ENCODE measurements at regions not wholly inside any gene's neighbourhood (a gene's known extent, or its start where the extent isn't known, plus 50 kb on each side); places are given as distances from the start of the nearest gene placed in this dataset.

DNA sequence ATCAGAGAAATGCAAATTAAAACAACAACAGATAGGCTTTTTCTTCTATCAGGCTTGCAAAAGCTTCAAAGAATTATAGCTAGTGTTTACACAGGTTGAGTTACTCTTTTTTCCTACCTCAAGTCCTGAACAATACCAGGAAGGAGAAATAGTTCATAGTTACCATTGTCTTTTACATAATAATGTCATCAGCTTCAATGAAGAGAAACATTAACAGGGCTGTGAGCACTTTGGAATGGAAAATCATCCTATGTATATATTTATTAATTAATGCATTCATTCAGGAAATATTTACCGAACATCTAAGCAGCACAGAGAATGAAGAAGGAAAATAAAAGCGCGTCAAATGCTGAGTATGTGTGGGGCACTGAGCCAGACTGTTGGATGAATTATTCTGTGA lies 197.3 kb downstream of the ZBTB18 start:
- Histone ChIP-seq H2AFZ (ENCODE audit: low read length) (no peak overlapping the region), H3K79me2 (ENCODE audit: low read length) (no peaks in the 10 kb centered on the region), H3K9me3 (ENCODE audit: low read length) (no peaks in the 10 kb centered on the region), H3K36me3 (ENCODE audit: low read depth, low read length) (no peaks in the 10 kb centered on the region), H4K20me1 (ENCODE audit: low read length) (no peaks in the 10 kb centered on the region), H3K9ac (ENCODE audit: low read length) (no peak overlapping the region), H3K27me3 (ENCODE audit: low read length) (peaks cover 12% of the 10 kb centered on the region), H3K4me3 (ENCODE audit: low read length) (no peak overlapping the region), H3K27ac (ENCODE audit: low read length) (no peak overlapping the region), H3F3A (ENCODE audit: low read length, unreplicated experiment) (no peaks in the 10 kb centered on the region), H3K9me2 (replicated peaks; ENCODE audit: low read length) (no peaks in the 10 kb centered on the region), H3K4me2 (ENCODE audit: low read length) (no peak overlapping the region), H3K4me1 (ENCODE audit: insufficient read depth, low read length) (no peaks in the 10 kb centered on the region)
- DNase-seq (no peak), ATAC-seq (no peak)
- ChIA-PET POLR2A (ENCODE audit: unreplicated experiment) (no interaction called here), CTCF (no interaction called here)
- intact Hi-C loops (cut with micrococcal nuclease), result no loop called here
- TF ChIP-seq EZH2phosphoT487 (IDR thresholded peaks at IDR 0.05; ENCODE audit: borderline replicate concordance, low read length) (no peak), EZH2 (IDR thresholded peaks at IDR 0.05; ENCODE audit: low read length, unreplicated experiment) (no peak)
- TF ChIP-seq, protein P1, sequence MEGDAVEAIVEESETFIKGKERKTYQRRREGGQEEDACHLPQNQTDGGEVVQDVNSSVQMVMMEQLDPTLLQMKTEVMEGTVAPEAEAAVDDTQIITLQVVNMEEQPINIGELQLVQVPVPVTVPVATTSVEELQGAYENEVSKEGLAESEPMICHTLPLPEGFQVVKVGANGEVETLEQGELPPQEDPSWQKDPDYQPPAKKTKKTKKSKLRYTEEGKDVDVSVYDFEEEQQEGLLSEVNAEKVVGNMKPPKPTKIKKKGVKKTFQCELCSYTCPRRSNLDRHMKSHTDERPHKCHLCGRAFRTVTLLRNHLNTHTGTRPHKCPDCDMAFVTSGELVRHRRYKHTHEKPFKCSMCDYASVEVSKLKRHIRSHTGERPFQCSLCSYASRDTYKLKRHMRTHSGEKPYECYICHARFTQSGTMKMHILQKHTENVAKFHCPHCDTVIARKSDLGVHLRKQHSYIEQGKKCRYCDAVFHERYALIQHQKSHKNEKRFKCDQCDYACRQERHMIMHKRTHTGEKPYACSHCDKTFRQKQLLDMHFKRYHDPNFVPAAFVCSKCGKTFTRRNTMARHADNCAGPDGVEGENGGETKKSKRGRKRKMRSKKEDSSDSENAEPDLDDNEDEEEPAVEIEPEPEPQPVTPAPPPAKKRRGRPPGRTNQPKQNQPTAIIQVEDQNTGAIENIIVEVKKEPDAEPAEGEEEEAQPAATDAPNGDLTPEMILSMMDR (conservative IDR thresholded peaks at IDR 0.05; ENCODE audit: low read depth, low read length), result no peak
- BruUV-seq (replicated peaks), result no TSS peak

DNA sequence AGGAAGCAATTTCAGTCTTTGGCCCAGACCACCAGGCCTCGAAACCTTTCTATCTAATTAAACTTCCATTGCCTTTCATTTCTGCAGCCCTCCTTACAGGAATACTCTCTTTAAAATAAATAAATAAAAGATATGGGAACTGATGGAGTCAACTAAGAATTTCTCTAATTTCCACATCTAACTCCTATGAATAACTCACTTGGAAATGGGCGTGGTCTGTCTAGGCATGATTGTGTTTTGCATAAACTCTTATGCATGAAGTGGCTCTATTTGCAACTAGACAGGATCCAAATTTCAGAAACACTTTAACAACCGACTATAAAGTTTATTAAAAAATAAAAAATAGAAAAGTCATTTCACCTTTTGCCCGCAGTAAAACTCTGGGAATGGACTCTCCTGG lies 199.5 kb downstream of the ADSS2 start:
- no peak overlapping the region for H3K4me2 ChIP-seq (ENCODE audit: low read length)
- no peaks in the 10 kb centered on the region for H3K79me2 ChIP-seq (ENCODE audit: low read length)
- H4K20me1 ChIP-seq (ENCODE audit: low read length), result no peaks in the 10 kb centered on the region
- H3K27ac ChIP-seq (ENCODE audit: low read length), result no peak overlapping the region
- no peak overlapping the region for H3K4me3 ChIP-seq (ENCODE audit: low read length)
- ChIA-PET CTCF (no interaction called here), POLR2A (ENCODE audit: unreplicated experiment) (no interaction called here)
- no peaks in the 10 kb centered on the region for H3K9me2 ChIP-seq (replicated peaks; ENCODE audit: low read length)
- TF ChIP-seq, protein P1 (conservative IDR thresholded peaks at IDR 0.05; ENCODE audit: low read depth, low read length), result no peak
- no peak for TF ChIP-seq EZH2 (IDR thresholded peaks at IDR 0.05; ENCODE audit: low read length, unreplicated experiment)
- TF ChIP-seq EZH2phosphoT487 (IDR thresholded peaks at IDR 0.05; ENCODE audit: borderline replicate concordance, low read length), result no peak
- intact Hi-C loops (cut with micrococcal nuclease), result no loop called here
- ATAC-seq (no peak), DNase-seq (no peak)
- H3K9ac ChIP-seq (ENCODE audit: low read length), result no peak overlapping the region
- BruUV-seq (replicated peaks), result no TSS peak
- no peaks in the 10 kb centered on the region for H3K9me3 ChIP-seq (ENCODE audit: low read length)
- H3K4me1 ChIP-seq (ENCODE audit: insufficient read depth, low read length), result no peaks in the 10 kb centered on the region
- no peaks in the 10 kb centered on the region for H3F3A ChIP-seq (ENCODE audit: low read length, unreplicated experiment)
- H2AFZ ChIP-seq (ENCODE audit: low read length), result no peak overlapping the region
- H3K36me3 ChIP-seq (ENCODE audit: low read depth, low read length), result no peaks in the 10 kb centered on the region
- H3K27me3 ChIP-seq (ENCODE audit: low read length), result no peaks in the 10 kb centered on the region

DNA sequence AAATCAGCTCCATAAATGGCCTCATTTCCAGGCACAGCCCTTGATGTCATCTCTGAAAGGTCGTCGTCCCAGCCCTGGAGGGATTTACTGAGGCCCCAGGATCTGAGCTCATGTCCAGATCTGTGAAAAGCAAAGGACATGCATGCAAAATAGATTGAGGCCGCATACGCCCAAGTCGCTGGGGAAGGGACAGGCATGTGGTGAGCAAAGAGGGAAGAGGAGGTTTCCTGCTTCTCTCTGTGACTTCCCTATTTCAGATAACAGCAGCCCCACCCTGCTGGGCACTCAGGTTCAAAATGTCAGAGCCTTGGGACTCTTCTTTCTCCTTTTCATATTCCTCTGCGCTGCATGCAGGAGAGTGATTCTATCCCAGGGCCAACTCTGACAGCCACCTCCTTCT lies 197.2 kb downstream of the ADSS2 start:
- Histone ChIP-seq H3K9me3 (ENCODE audit: low read length) (no peaks in the 10 kb centered on the region), H3K9ac (ENCODE audit: low read length) (no peak overlapping the region), H3K4me3 (ENCODE audit: low read length) (no peak overlapping the region), H3K27ac (ENCODE audit: low read length) (no peak overlapping the region), H3F3A (ENCODE audit: low read length, unreplicated experiment) (no peaks in the 10 kb centered on the region), H3K4me2 (ENCODE audit: low read length) (no peak overlapping the region), H2AFZ (ENCODE audit: low read length) (no peak overlapping the region), H4K20me1 (ENCODE audit: low read length) (no peaks in the 10 kb centered on the region), H3K79me2 (ENCODE audit: low read length) (no peaks in the 10 kb centered on the region), H3K9me2 (replicated peaks; ENCODE audit: low read length) (no peaks in the 10 kb centered on the region), H3K36me3 (ENCODE audit: low read depth, low read length) (no peaks in the 10 kb centered on the region), H3K27me3 (ENCODE audit: low read length) (no peaks in the 10 kb centered on the region), H3K4me1 (ENCODE audit: insufficient read depth, low read length) (no peaks in the 10 kb centered on the region)
- TF ChIP-seq EZH2 (IDR thresholded peaks at IDR 0.05; ENCODE audit: low read length, unreplicated experiment) (no peak), EZH2phosphoT487 (IDR thresholded peaks at IDR 0.05; ENCODE audit: borderline replicate concordance, low read length) (no peak)
- TF ChIP-seq, protein P1 (conservative IDR thresholded peaks at IDR 0.05; ENCODE audit: low read depth, low read length), result no peak
- no peak for ATAC-seq
- DNase-seq, result no peak
- intact Hi-C loops (cut with micrococcal nuclease), result no loop called here
- no TSS peak for BruUV-seq (replicated peaks)
- CTCF ChIA-PET, result no interaction called here
- POLR2A ChIA-PET (ENCODE audit: unreplicated experiment), result no interaction called here

Data from PC-3 (cell line).